GM12878 (cell line): ENCODE measurements at regions not wholly inside any gene's neighbourhood (a gene's known extent, or its start where the extent isn't known, plus 50 kb on each side); places are given as distances from the start of the nearest gene placed in this dataset.

Experiments used
- ATAC-seq: fragments of 200-7000 bp; cut with Tn5 transposase; 3 replicates; pipeline ENCODE4 v1.9.1; 2020; ENCODE audit warnings: mild to moderate bottlenecking, moderate library complexity
- BruUV-seq: library from RNA; stranded (reverse); fragments of 400-500 nt; replicated peaks from 2 replicates; lab custom pipeline; 2021; lab: Mats Ljungman, UMichigan
- CTCF ChIA-PET: fragments of 300-600 bp; sonication (Branson Sonifier 250); formaldehyde crosslinking; extraction: SDS; loops from one replicate; lab custom pipeline; 2021; ENCODE audit warnings: inconsistent platforms; lab: Yijun Ruan, JAX
- POLR2A ChIA-PET: fragments of 350-600 bp; formaldehyde crosslinking; extraction: SDS; loops from one replicate; lab custom pipeline; 2021; ENCODE audit warnings: inconsistent platforms; lab: Charles Lee
- RAD21 ChIA-PET: fragments of 300-600 bp; sonication (Branson Sonifier 250); formaldehyde crosslinking; loops from one replicate; lab custom pipeline; 2023; ENCODE audit warnings: antibody characterized with exemption; ENCODE audit not compliant: unreplicated experiment; lab: Charles Lee
- SMC1A ChIA-PET: fragments of 300-600 bp; sonication (Branson Sonifier 250); formaldehyde crosslinking; loops from one replicate; lab custom pipeline; 2023; ENCODE audit not compliant: unreplicated experiment, uncharacterized antibody; lab: Charles Lee
- DNase-seq: peaks from one replicate; pipeline ENCODE4 v3.0.0-alpha.2; 2011; ENCODE audit warnings: low read depth, low spot score
- FAIRE-seq: peaks from 3 replicates; lab custom pipeline; 2011; peaks lifted over from hg19 to GRCh38; lab: Jason Lieb, UNC
- H2AFZ ChIP-seq: 2 replicates; pipeline ENCODE4 v1.6.0; 2011; ENCODE audit warnings: low read depth, low read length, control low read depth; ENCODE audit not compliant: control insufficient read depth
- H3K27ac ChIP-seq: 2 replicates; pipeline ENCODE4 v1.5.1; 2011; ENCODE audit warnings: control low read depth; ENCODE audit not compliant: control insufficient read depth, insufficient read depth
- H3K27me3 ChIP-seq, 2 experiments: replicated peaks in 1 of 2; 2 replicates each; pipeline versions ENCODE4 v1.6.0 to v1.6.1; 2011; ENCODE audit warnings: low read length in 1 of 2; ENCODE audit not compliant: control insufficient read depth in 2 of 2, insufficient read depth in 2 of 2
- H3K36me3 ChIP-seq, 2 experiments: 2 replicates each; pipeline ENCODE4 v1.5.1; 2011; ENCODE audit warnings: low read length in 1 of 2; ENCODE audit not compliant: control insufficient read depth in 2 of 2, insufficient read depth in 2 of 2
- H3K4me1 ChIP-seq: 2 replicates; pipeline ENCODE4 v1.6.1; 2011; ENCODE audit warnings: mild to moderate bottlenecking, low read length, moderate library complexity, mixed read lengths; ENCODE audit not compliant: control insufficient read depth, insufficient read depth
- H3K4me2 ChIP-seq: 2 replicates; pipeline ENCODE4 v1.6.0; 2011; ENCODE audit warnings: control low read depth; ENCODE audit not compliant: control insufficient read depth, insufficient read depth
- H3K4me3 ChIP-seq: fragments of 200-600 bp; sonication (generic); 2 replicates; pipeline ENCODE4 v1.5.1; 2016
- H3K79me2 ChIP-seq: 2 replicates; pipeline ENCODE4 v1.6.0; 2011; ENCODE audit warnings: low read length; ENCODE audit not compliant: control insufficient read depth, insufficient read depth
- H3K9ac ChIP-seq: 2 replicates; pipeline ENCODE4 v1.8.0; 2011; ENCODE audit warnings: low read length, control low read depth, mixed read lengths; ENCODE audit not compliant: control insufficient read depth, insufficient read depth
- H3K9me3 ChIP-seq: replicated peaks from 3 replicates; pipeline ENCODE4 v1.5.1; 2011; ENCODE audit warnings: mild to moderate bottlenecking, low read length; ENCODE audit not compliant: control insufficient read depth, insufficient read depth
- H4K20me1 ChIP-seq: 2 replicates; pipeline ENCODE4 v1.6.0; 2011; ENCODE audit not compliant: control insufficient read depth, insufficient read depth
- BACH1 ChIP-seq: fragments of 450-650 bp; IDR thresholded peaks from 2 replicates; pipeline ENCODE4 v1.6.1; 2017; ENCODE audit warnings: mild to moderate bottlenecking, borderline replicate concordance
- BCL11A ChIP-seq: IDR thresholded peaks from 2 replicates; pipeline ENCODE4 v1.6.1; 2011; ENCODE audit warnings: low read depth, low read length
- CBX3 ChIP-seq: fragments of 200-600 bp; sonication (generic); IDR thresholded peaks from 2 replicates; pipeline ENCODE4 v1.6.1; 2016; ENCODE audit warnings: low read depth, borderline replicate concordance
- CHD1 ChIP-seq: IDR thresholded peaks from 2 replicates; pipeline ENCODE4 v1.6.1; 2012; ENCODE audit warnings: low read depth, low read length, improper control_type of control experiment
- HDAC6 ChIP-seq: fragments of 200-600 bp; sonication (generic); IDR thresholded peaks from one replicate; pipeline ENCODE4 v1.8.0; 2017; ENCODE audit warnings: antibody characterized with exemption; ENCODE audit not compliant: unreplicated experiment
- KLF5 ChIP-seq: fragments of 450-650 bp; IDR thresholded peaks from 2 replicates; pipeline ENCODE4 v1.6.1; 2014; ENCODE audit warnings: mild to moderate bottlenecking; ENCODE audit not compliant: partially characterized antibody
- MEF2A ChIP-seq: IDR thresholded peaks from 2 replicates; pipeline ENCODE4 v1.6.1; 2011; ENCODE audit warnings: low read depth, mild to moderate bottlenecking, low read length, moderate library complexity; ENCODE audit not compliant: insufficient read depth
- MTA3 ChIP-seq: IDR thresholded peaks from 2 replicates; pipeline ENCODE4 v1.6.1; 2012; ENCODE audit warnings: low read length, inconsistent platforms, borderline replicate concordance
- NBN ChIP-seq: fragments of 450-650 bp; IDR thresholded peaks from 2 replicates; pipeline ENCODE4 v1.6.1; 2016
- NFXL1 ChIP-seq: fragments of 450-650 bp; IDR thresholded peaks from 2 replicates; pipeline ENCODE4 v1.6.1; 2017; ENCODE audit warnings: antibody characterized with exemption, mild to moderate bottlenecking, borderline replicate concordance
- NFYB ChIP-seq: IDR thresholded peaks from 2 replicates; pipeline ENCODE4 v1.6.1; 2011; ENCODE audit warnings: low read depth, mild to moderate bottlenecking, low read length, improper control_type of control experiment, moderate library complexity; ENCODE audit not compliant: insufficient read depth
- TARDBP ChIP-seq: IDR thresholded peaks from 2 replicates; pipeline ENCODE4 v1.6.1; 2016; ENCODE audit warnings: borderline replicate concordance
- WGBS: methylation state at CpG from one replicate; pipeline ENCODE4 v1.1.6; 2016; ENCODE audit warnings: low lambda C conversion rate; ENCODE audit not compliant: insufficient replicate concordance, insufficient coverage; ENCODE audit errors: missing lambda C conversion rate; 5-methylcytosine and 5-hydroxymethylcytosine counted together
- in situ Hi-C: fragments of 300-500 bp; cut with MboI; formaldehyde crosslinking; loops from 9 replicates; pipeline ENCODE4 v1.14.3; 2018; ENCODE audit warnings: mixed read lengths
- intact Hi-C: fragments of 100-400 bp; cut with micrococcal nuclease; formaldehyde crosslinking; loops from one replicate; pipeline ENCODE4 v1.14.2; 2022; ENCODE audit not compliant: unreplicated experiment
- TF ChIP-seq, protein P1 (sequence below): fragments of 450-650 bp; IDR thresholded peaks from 2 replicates; pipeline ENCODE4 v1.6.1; 2017; ENCODE audit warnings: mild to moderate bottlenecking, moderate library complexity
- TF ChIP-seq, protein P2 (sequence below): IDR thresholded peaks from 2 replicates; pipeline ENCODE4 v1.6.1; 2012; ENCODE audit warnings: low read depth, low read length, improper control_type of control experiment

DNA sequence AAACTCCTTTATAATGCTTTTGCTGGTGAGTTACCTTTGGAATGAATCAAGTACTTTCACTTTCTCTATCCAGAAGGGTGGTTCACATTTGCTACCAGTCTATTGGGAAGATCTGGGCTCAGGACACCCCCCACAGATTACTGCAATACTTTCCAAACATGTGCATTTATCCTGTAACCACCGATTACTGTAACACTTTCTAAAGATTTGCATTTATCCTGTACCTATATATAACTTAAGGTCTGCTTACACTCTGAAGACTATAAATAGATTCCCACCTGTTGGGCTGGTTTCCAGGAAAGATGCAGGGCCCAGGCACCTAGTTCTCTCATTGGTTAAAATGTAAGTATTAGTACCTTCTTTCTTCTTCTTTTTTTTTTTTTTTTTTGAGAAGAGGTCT, 113.0 kb upstream of the NEDD4L start:
- Histone ChIP-seq H3K27ac (no peak overlapping the region), H3K4me2 (no peak overlapping the region), H3K9me3 (no peaks in the 10 kb centered on the region; the same call in 2 of the 3 replicates), H4K20me1 (no peaks in the 10 kb centered on the region), H3K4me1 (peaks cover 6% of the 10 kb centered on the region), H3K79me2 (no peaks in the 10 kb centered on the region), H3K4me3 (no peak overlapping the region), H3K9ac (no peak overlapping the region), H2AFZ (no peak overlapping the region), H3K36me3 (no peaks in the 10 kb centered on the region), H3K27me3 (no peaks in the 10 kb centered on the region)
- ChIA-PET CTCF (no interaction called here), POLR2A (no interaction called here), RAD21 (no interaction called here), SMC1A (no interaction called here)
- no peak for TF ChIP-seq BACH1
- TF ChIP-seq MEF2A, result 0 out of 2 replicates have a peak, but pooled peaks have one; percentile 23
- no peak for TF ChIP-seq NBN
- ATAC-seq, result no peak; the same call in 2 of the 3 replicates
- intact Hi-C loops, result no loop called here
- 0% methylated on average over 1 of the region's 1 CpG for WGBS
- BruUV-seq, result no TSS peak
- DNase-seq, result no peak
- FAIRE-seq, result no peak
- in situ Hi-C loops, result no loop called here

GRCh38 chr18:57930476-57930875, 113.5 kb upstream of the NEDD4L start:
- H3K9ac ChIP-seq, result no peak overlapping the region
- TF ChIP-seq CHD1, result no peak
- TF ChIP-seq MEF2A, result no peak
- no peak for TF ChIP-seq KLF5
- TF ChIP-seq HDAC6, result no peak
- no peak for TF ChIP-seq MTA3
- no peak for TF ChIP-seq NFXL1
- TF ChIP-seq TARDBP, result no peak
- TF ChIP-seq, protein P1, sequence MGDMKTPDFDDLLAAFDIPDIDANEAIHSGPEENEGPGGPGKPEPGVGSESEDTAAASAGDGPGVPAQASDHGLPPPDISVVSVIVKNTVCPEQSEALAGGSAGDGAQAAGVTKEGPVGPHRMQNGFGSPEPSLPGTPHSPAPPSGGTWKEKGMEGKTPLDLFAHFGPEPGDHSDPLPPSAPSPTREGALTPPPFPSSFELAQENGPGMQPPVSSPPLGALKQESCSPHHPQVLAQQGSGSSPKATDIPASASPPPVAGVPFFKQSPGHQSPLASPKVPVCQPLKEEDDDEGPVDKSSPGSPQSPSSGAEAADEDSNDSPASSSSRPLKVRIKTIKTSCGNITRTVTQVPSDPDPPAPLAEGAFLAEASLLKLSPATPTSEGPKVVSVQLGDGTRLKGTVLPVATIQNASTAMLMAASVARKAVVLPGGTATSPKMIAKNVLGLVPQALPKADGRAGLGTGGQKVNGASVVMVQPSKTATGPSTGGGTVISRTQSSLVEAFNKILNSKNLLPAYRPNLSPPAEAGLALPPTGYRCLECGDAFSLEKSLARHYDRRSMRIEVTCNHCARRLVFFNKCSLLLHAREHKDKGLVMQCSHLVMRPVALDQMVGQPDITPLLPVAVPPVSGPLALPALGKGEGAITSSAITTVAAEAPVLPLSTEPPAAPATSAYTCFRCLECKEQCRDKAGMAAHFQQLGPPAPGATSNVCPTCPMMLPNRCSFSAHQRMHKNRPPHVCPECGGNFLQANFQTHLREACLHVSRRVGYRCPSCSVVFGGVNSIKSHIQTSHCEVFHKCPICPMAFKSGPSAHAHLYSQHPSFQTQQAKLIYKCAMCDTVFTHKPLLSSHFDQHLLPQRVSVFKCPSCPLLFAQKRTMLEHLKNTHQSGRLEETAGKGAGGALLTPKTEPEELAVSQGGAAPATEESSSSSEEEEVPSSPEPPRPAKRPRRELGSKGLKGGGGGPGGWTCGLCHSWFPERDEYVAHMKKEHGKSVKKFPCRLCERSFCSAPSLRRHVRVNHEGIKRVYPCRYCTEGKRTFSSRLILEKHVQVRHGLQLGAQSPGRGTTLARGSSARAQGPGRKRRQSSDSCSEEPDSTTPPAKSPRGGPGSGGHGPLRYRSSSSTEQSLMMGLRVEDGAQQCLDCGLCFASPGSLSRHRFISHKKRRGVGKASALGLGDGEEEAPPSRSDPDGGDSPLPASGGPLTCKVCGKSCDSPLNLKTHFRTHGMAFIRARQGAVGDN, result no peak
- TF ChIP-seq BCL11A, result no peak
- no peak for TF ChIP-seq NFYB
- no peak for TF ChIP-seq CBX3
- TF ChIP-seq, protein P2, sequence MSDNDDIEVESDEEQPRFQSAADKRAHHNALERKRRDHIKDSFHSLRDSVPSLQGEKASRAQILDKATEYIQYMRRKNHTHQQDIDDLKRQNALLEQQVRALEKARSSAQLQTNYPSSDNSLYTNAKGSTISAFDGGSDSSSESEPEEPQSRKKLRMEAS, result no peak

More at GRCh38 chr18:57930476-57930875, 113.5 kb upstream of the NEDD4L start:
- ATAC-seq (no peak), DNase-seq (no peak), FAIRE-seq (no peak)
- ChIA-PET RAD21 (no interaction called here), CTCF (no interaction called here), POLR2A (no interaction called here), SMC1A (no interaction called here)
- WGBS, result 39% methylated on average over 6 of the region's 6 CpGs
- BruUV-seq, result no TSS peak
- Histone ChIP-seq H3K36me3 (no peaks in the 10 kb centered on the region), H2AFZ (no peak overlapping the region), H3K9me3 (no peaks in the 10 kb centered on the region; the same call in 2 of the 3 replicates), H3K27me3 (no peaks in the 10 kb centered on the region), H3K4me1 (peaks cover 6% of the 10 kb centered on the region), H4K20me1 (no peaks in the 10 kb centered on the region), H3K27ac (no peak overlapping the region), H3K4me2 (no peak overlapping the region), H3K4me3 (no peak overlapping the region), H3K79me2 (no peaks in the 10 kb centered on the region)
- in situ Hi-C loops (no loop called here), intact Hi-C loops (no loop called here)
